Fibroblast of upper back skin (primary cell): ENCODE measurements at regions not wholly inside any gene's neighbourhood (a gene's known extent, or its start where the extent isn't known, plus 50 kb on each side); places are given as distances from the start of the nearest gene placed in this dataset.

Source experiments
- DNase-seq: peaks from one replicate; pipeline ENCODE4 v3.0.0-alpha.2; 2013

GRCh38 chr18:67636597-67637385 is 120.3 kb upstream of the DSEL start:
- DNase-seq, result no peak

GRCh38 chr18:67634631-67635338 is 118.3 kb upstream of the DSEL start:
- no peak for DNase-seq

GRCh38 chr18:67633939-67634338 is 117.4 kb upstream of the DSEL start:
- no peak for DNase-seq

GRCh38 chr18:67621906-67622305 is 105.4 kb upstream of the DSEL start:
- no peak for DNase-seq

GRCh38 chr18:67621049-67621713 is 104.7 kb upstream of the DSEL start:
- DNase-seq, result no peak

GRCh38 chr18:67618061-67618460 is 101.5 kb upstream of the DSEL start:
- no peak for DNase-seq

GRCh38 chr18:67615876-67616275 is 99.4 kb upstream of the DSEL start:
- no peak for DNase-seq

- no peak for DNase-seq
These were observed 97.2 kb upstream of the DSEL start for GRCh38 chr18:67613731-67614130.

GRCh38 chr18:67612281-67612680 is 95.8 kb upstream of the DSEL start:
- no peak for DNase-seq

- DNase-seq, result peak; percentile 75
These were observed 92.2 kb upstream of the DSEL start for GRCh38 chr18:67608615-67609273.

- DNase-seq, result peak; percentile 40
These were observed 91.7 kb upstream of the DSEL start for GRCh38 chr18:67608191-67608590.

- peak; percentile 89 for DNase-seq
These were observed 84.0 kb upstream of the DSEL start for GRCh38 chr18:67600181-67601180.

GRCh38 chr18:67599277-67599676 is 82.8 kb upstream of the DSEL start:
- peak; percentile 83 for DNase-seq

- no peak for DNase-seq
These were observed 81.2 kb upstream of the DSEL start for GRCh38 chr18:67597759-67598158.

- DNase-seq, result no peak
These were observed 79.5 kb upstream of the DSEL start for GRCh38 chr18:67596003-67596402.

- peak; percentile 51 for DNase-seq
These were observed 74.1 kb upstream of the DSEL start for GRCh38 chr18:67590571-67591141.

- no peak for DNase-seq
These were observed 72.8 kb upstream of the DSEL start for GRCh38 chr18:67589325-67589724.

- no peak for DNase-seq
These were observed 69.6 kb upstream of the DSEL start for GRCh38 chr18:67586101-67586500.

- DNase-seq, result peak; percentile 45
These were observed 67.1 kb upstream of the DSEL start for GRCh38 chr18:67583621-67584020.

- DNase-seq, result no peak
These were observed 66.0 kb upstream of the DSEL start for GRCh38 chr18:67582488-67582887.

- DNase-seq, result no peak
These were observed 64.7 kb upstream of the DSEL start for GRCh38 chr18:67581178-67581577.

- DNase-seq, result peak; percentile 58
These were observed 60.9 kb upstream of the DSEL start for GRCh38 chr18:67577386-67577785.
